Endodermal cell (in vitro differentiated cells): ENCODE measurements at regions not wholly inside any gene's neighbourhood (a gene's known extent, or its start where the extent isn't known, plus 50 kb on each side); places are given as distances from the start of the nearest gene placed in this dataset.

Experiments used
- DNase-seq: peaks from one replicate; pipeline ENCODE4 v3.0.0-alpha.2; 2017
- H3K27ac ChIP-seq: 2 replicates; pipeline ENCODE4 v1.5.1; 2013; ENCODE audit warnings: mild to moderate bottlenecking, low read depth, low read length, moderate library complexity
- H3K27me3 ChIP-seq: 2 replicates; pipeline ENCODE4 v1.6.1; 2013; ENCODE audit warnings: mild to moderate bottlenecking, low read length, moderate library complexity; ENCODE audit not compliant: insufficient read depth, control insufficient read depth, poor library complexity, severe bottlenecking
- H3K36me3 ChIP-seq: 2 replicates; pipeline ENCODE4 v1.7.0; 2013; ENCODE audit warnings: mild to moderate bottlenecking, low read length, moderate library complexity; ENCODE audit not compliant: control insufficient read depth, insufficient read depth
- H3K4me1 ChIP-seq: one replicate; pipeline ENCODE4 v1.7.0; 2013; ENCODE audit warnings: low read length; ENCODE audit not compliant: control insufficient read depth, insufficient read depth
- H3K4me3 ChIP-seq: 2 replicates; pipeline ENCODE4 v1.5.1; 2013; ENCODE audit warnings: mild to moderate bottlenecking, low read length, moderate library complexity
- H3K9ac ChIP-seq: 2 replicates; pipeline ENCODE4 v1.6.1; 2013; ENCODE audit warnings: mild to moderate bottlenecking, low read length, moderate library complexity; ENCODE audit not compliant: poor library complexity, severe bottlenecking; ENCODE audit errors: extremely low read depth
- H3K9me3 ChIP-seq: 2 replicates; pipeline ENCODE4 v1.6.1; 2013; ENCODE audit warnings: mild to moderate bottlenecking, low read length, moderate library complexity; ENCODE audit not compliant: control insufficient read depth
- H3K27ac Mint-ChIP-seq: 2 replicates; pipeline ENCODE4 v1.8.0; 2020; ENCODE audit warnings: mixed read lengths
- H3K27me3 Mint-ChIP-seq: 2 replicates; pipeline ENCODE4 v1.8.0; 2021; ENCODE audit warnings: mild to moderate bottlenecking, mixed read lengths; ENCODE audit not compliant: insufficient read depth
- H3K36me3 Mint-ChIP-seq: 2 replicates; pipeline ENCODE4 v1.8.0; 2020; ENCODE audit warnings: low read depth, mixed read lengths
- H3K4me1 Mint-ChIP-seq: 2 replicates; pipeline ENCODE4 v1.8.0; 2020; ENCODE audit warnings: mixed read lengths
- H3K4me3 Mint-ChIP-seq: 2 replicates; pipeline ENCODE4 v1.8.0; 2020; ENCODE audit warnings: mild to moderate bottlenecking, moderate library complexity, mixed read lengths
- H3K9me3 Mint-ChIP-seq: 2 replicates; pipeline ENCODE4 v1.8.0; 2020; ENCODE audit warnings: mild to moderate bottlenecking, mixed read lengths
- WGBS, 2 experiments: methylation state at CpG; one replicate each; pipeline versions ENCODE4 v1.1.5 to v1.1.7; 2013; ENCODE audit warnings: missing lambda C conversion rate in 2 of 2, mixed read lengths in 1 of 2; ENCODE audit not compliant: insufficient coverage in 1 of 2, insufficient read length in 1 of 2; 5-methylcytosine and 5-hydroxymethylcytosine counted together
- TF ChIP-seq, protein P1 (sequence below): fragments of 200-600 bp; sonication (generic); conservative IDR thresholded peaks from 2 replicates; pipeline ENCODE4 v1.5.0; 2021; ENCODE audit warnings: antibody characterized with exemption, mild to moderate bottlenecking

DNA sequence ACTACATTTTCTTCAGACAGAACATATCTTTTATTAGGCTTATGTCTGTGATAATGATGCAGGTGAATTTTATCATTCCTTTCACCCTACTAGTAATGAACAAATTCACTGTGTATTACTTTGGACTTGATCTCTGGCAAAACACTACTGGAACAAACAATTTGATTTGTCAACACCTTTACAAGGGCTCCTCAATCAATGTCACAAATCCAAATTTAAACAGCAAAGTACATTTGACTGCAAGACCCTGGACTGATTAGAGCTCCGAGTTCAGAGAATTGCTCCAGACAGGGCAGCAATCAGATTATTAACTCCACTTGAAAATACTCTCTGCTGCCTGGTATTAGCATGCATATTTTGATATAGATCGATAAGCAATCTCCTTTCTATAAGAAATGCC is 547.6 kb upstream of the SALL1 start:
- peaks cover under 1% of the 10 kb centered on the region for H3K36me3 Mint-ChIP-seq

DNA sequence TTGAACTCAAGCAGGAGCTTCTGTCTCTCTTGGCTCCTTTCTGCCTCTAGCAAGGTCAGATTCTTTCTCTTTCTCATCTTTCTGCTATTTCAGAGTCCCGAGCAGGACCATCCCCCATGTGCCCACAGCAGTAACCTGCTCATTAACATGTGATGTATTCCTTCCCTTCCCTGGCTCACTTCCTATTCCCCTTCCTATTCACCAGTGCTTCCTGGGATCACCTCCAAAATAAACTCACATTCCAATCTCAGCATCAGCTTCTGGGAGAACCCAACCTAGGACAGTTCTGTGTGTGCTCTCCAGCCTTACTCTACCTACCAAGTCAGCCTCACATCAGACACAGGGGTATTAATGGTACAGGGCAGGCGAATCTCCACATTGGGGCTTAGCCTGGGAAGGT is 546.4 kb upstream of the SALL1 start:
- DNase-seq = no peak
- no peaks in the 10 kb centered on the region for H3K36me3 ChIP-seq
- Mint-ChIP-seq H3K4me3 (no peak overlapping the region), H3K36me3 (no peaks in the 10 kb centered on the region), H3K4me1 (no peaks in the 10 kb centered on the region), H3K27me3 (no peaks in the 10 kb centered on the region), H3K27ac (no peak overlapping the region), H3K9me3 (peaks cover 10% of the 10 kb centered on the region)
- peaks cover 11% of the 10 kb centered on the region for H3K9me3 ChIP-seq
- H3K9ac ChIP-seq = no peak overlapping the region
- TF ChIP-seq, protein P1, sequence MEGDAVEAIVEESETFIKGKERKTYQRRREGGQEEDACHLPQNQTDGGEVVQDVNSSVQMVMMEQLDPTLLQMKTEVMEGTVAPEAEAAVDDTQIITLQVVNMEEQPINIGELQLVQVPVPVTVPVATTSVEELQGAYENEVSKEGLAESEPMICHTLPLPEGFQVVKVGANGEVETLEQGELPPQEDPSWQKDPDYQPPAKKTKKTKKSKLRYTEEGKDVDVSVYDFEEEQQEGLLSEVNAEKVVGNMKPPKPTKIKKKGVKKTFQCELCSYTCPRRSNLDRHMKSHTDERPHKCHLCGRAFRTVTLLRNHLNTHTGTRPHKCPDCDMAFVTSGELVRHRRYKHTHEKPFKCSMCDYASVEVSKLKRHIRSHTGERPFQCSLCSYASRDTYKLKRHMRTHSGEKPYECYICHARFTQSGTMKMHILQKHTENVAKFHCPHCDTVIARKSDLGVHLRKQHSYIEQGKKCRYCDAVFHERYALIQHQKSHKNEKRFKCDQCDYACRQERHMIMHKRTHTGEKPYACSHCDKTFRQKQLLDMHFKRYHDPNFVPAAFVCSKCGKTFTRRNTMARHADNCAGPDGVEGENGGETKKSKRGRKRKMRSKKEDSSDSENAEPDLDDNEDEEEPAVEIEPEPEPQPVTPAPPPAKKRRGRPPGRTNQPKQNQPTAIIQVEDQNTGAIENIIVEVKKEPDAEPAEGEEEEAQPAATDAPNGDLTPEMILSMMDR = no peak
- no peak overlapping the region for H3K4me3 ChIP-seq
- WGBS, 2 experiments = 88 to 92% methylated on average over 2 of the region's 2 CpGs
- H3K4me1 ChIP-seq = no peaks in the 10 kb centered on the region
- H3K27me3 ChIP-seq = no peaks in the 10 kb centered on the region
- no peak overlapping the region for H3K27ac ChIP-seq

More for the DNA sequence above, 547.6 kb upstream of the SALL1 start:
- Mint-ChIP-seq H3K27me3 (no peaks in the 10 kb centered on the region), H3K9me3 (peaks cover 6% of the 10 kb centered on the region), H3K4me3 (no peak overlapping the region), H3K27ac (no peak overlapping the region), H3K4me1 (no peaks in the 10 kb centered on the region)
- WGBS, 2 experiments = 95% methylated on average over 2 of the region's 2 CpGs
- peaks cover 10% of the 10 kb centered on the region for H3K9me3 ChIP-seq
- DNase-seq = no peak
- H3K36me3 ChIP-seq = no peaks in the 10 kb centered on the region
- no peaks in the 10 kb centered on the region for H3K27me3 ChIP-seq
- no peak overlapping the region for H3K9ac ChIP-seq
- H3K4me1 ChIP-seq = no peaks in the 10 kb centered on the region
- H3K27ac ChIP-seq = no peak overlapping the region
- TF ChIP-seq, protein P1 = no peak
- no peak overlapping the region for H3K4me3 ChIP-seq

DNA sequence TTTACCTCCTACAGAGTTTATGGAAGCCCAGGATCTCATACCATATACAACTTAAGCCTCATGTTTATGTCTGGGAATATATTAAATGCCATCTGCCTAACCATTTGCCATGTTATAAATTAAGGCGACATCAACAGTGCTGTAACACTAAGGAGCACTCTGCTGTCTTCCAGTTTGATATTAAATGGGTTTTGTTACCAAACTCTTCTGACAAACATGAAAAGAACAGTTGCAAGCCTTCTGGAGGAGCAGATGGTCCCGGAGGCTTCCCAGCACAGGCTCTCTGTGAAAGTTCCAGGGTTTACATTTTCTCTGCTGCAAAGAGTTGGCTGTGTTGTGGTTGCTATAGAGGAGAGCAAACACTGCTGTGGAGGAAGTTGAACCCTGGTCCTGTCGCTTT is 545.3 kb upstream of the SALL1 start:
- no peak overlapping the region for H3K27ac Mint-ChIP-seq
- peaks cover 20% of the 10 kb centered on the region for H3K9me3 Mint-ChIP-seq
- TF ChIP-seq, protein P1 = no peak

More for the DNA sequence above, 545.3 kb upstream of the SALL1 start:
- Histone ChIP-seq H3K9ac (no peak overlapping the region), H3K4me1 (no peaks in the 10 kb centered on the region), H3K4me3 (no peak overlapping the region), H3K27ac (no peak overlapping the region), H3K9me3 (peaks cover 17% of the 10 kb centered on the region), H3K36me3 (no peaks in the 10 kb centered on the region), H3K27me3 (no peaks in the 10 kb centered on the region)
- WGBS, 2 experiments = 88 to 100% methylated on average over 2 to 3 of the region's 3 CpGs
- no peak for DNase-seq
- no peak overlapping the region for H3K4me3 Mint-ChIP-seq
- H3K36me3 Mint-ChIP-seq = no peaks in the 10 kb centered on the region
- no peaks in the 10 kb centered on the region for H3K4me1 Mint-ChIP-seq
- no peaks in the 10 kb centered on the region for H3K27me3 Mint-ChIP-seq
